H9 (cell line): ENCODE measurements at regions not wholly inside any gene's neighbourhood (a gene's known extent, or its start where the extent isn't known, plus 50 kb on each side); places are given as distances from the start of the nearest gene placed in this dataset.

ENCODE experiments used
- DNase-seq: peaks from one replicate; pipeline ENCODE4 v3.0.0-alpha.2; 2017
- H2AFZ ChIP-seq: one replicate; pipeline ENCODE4 v1.6.1; 2013; ENCODE audit warnings: mild to moderate bottlenecking, low read length, control low read depth, moderate library complexity
- H2AK5ac ChIP-seq: 2 replicates; pipeline ENCODE4 v1.6.1; 2013; ENCODE audit warnings: low read length, control low read depth, mixed read lengths; ENCODE audit not compliant: insufficient read length
- H2BK120ac ChIP-seq: one replicate; pipeline ENCODE4 v1.6.1; 2013; ENCODE audit warnings: low read depth, mild to moderate bottlenecking, low read length, control low read depth, inconsistent platforms; ENCODE audit not compliant: poor library complexity, severe bottlenecking
- H2BK12ac ChIP-seq: 2 replicates; pipeline ENCODE4 v1.6.1; 2013; ENCODE audit warnings: low read length, control low read depth, mixed read lengths, low read depth; ENCODE audit not compliant: insufficient read length
- H2BK15ac ChIP-seq: 2 replicates; pipeline ENCODE4 v1.6.1; 2013; ENCODE audit warnings: low read depth, low read length, control low read depth
- H2BK20ac ChIP-seq: one replicate; pipeline ENCODE4 v1.6.1; 2013; ENCODE audit warnings: low read depth, mild to moderate bottlenecking, low read length, control low read depth, inconsistent platforms; ENCODE audit not compliant: poor library complexity, severe bottlenecking
- H2BK5ac ChIP-seq: 2 replicates; pipeline ENCODE4 v1.6.1; 2013; ENCODE audit warnings: low read length, control low read depth, mixed read lengths; ENCODE audit not compliant: insufficient read length
- H3K14ac ChIP-seq: 2 replicates; pipeline ENCODE4 v1.6.1; 2013; ENCODE audit warnings: low read length, control low read depth; ENCODE audit not compliant: insufficient read depth
- H3K18ac ChIP-seq: 2 replicates; pipeline ENCODE4 v1.6.1; 2013; ENCODE audit warnings: low read depth, mild to moderate bottlenecking, mixed read lengths, low read length, control low read depth; ENCODE audit not compliant: insufficient read length
- H3K23ac ChIP-seq: 2 replicates; pipeline ENCODE4 v1.6.1; 2013; ENCODE audit warnings: low read length, control low read depth, mixed read lengths, low read depth; ENCODE audit not compliant: insufficient read length
- H3K23me2 ChIP-seq: 2 replicates; pipeline ENCODE4 v1.6.1; 2013; ENCODE audit warnings: low read depth, mild to moderate bottlenecking, mixed read lengths, low read length, control low read depth; ENCODE audit not compliant: insufficient read length, poor library complexity, severe bottlenecking
- H3K27ac ChIP-seq: 2 replicates; pipeline ENCODE4 v1.5.1; 2013; ENCODE audit warnings: low read length, control low read depth, mixed read lengths, low read depth; ENCODE audit not compliant: insufficient read length
- H3K27me3 ChIP-seq: 2 replicates; pipeline ENCODE4 v1.6.1; 2013; ENCODE audit warnings: low read length, control low read depth, inconsistent platforms; ENCODE audit not compliant: insufficient read depth
- H3K4ac ChIP-seq: 2 replicates; pipeline ENCODE4 v1.6.1; 2013; ENCODE audit warnings: low read depth, mild to moderate bottlenecking, control low read depth, inconsistent platforms, low read length, moderate library complexity
- H3K4me1 ChIP-seq: 2 replicates; pipeline ENCODE4 v1.6.1; 2013; ENCODE audit warnings: low read length, control low read depth, inconsistent platforms; ENCODE audit not compliant: insufficient read depth
- H3K4me2 ChIP-seq: 2 replicates; pipeline ENCODE4 v1.6.1; 2013; ENCODE audit warnings: low read length, control low read depth, mixed read lengths; ENCODE audit not compliant: insufficient read length, insufficient read depth
- H3K56ac ChIP-seq: 2 replicates; pipeline ENCODE4 v1.6.1; 2013; ENCODE audit warnings: low read depth, mild to moderate bottlenecking, mixed read lengths, low read length, control low read depth; ENCODE audit not compliant: insufficient read length
- H3K79me1 ChIP-seq: 2 replicates; pipeline ENCODE4 v1.6.1; 2013; ENCODE audit warnings: low read depth, mild to moderate bottlenecking, moderate library complexity, low read length, control low read depth, inconsistent platforms; ENCODE audit not compliant: insufficient read depth, poor library complexity, severe bottlenecking
- H3K79me2 ChIP-seq: 2 replicates; pipeline ENCODE4 v1.6.1; 2013; ENCODE audit warnings: low read length, control low read depth, inconsistent platforms; ENCODE audit not compliant: insufficient read depth
- H3K9ac ChIP-seq: 2 replicates; pipeline ENCODE4 v1.6.1; 2013; ENCODE audit warnings: low read length, control low read depth, mixed read lengths; ENCODE audit not compliant: insufficient read length; ENCODE audit errors: extremely low read depth
- H3K9me3 ChIP-seq: one replicate; pipeline ENCODE4 v1.6.1; 2013; ENCODE audit warnings: low read depth, low read length, inconsistent platforms; ENCODE audit not compliant: control insufficient read depth
- H3T11ph ChIP-seq: one replicate; pipeline ENCODE4 v1.6.1; 2013; ENCODE audit warnings: mild to moderate bottlenecking, low read length, control low read depth, inconsistent platforms
- H4K20me1 ChIP-seq: one replicate; pipeline ENCODE4 v1.6.1; 2013; ENCODE audit not compliant: control insufficient read depth, insufficient read length, insufficient read depth
- H4K5ac ChIP-seq: 2 replicates; pipeline ENCODE4 v1.6.1; 2013; ENCODE audit warnings: low read depth, mild to moderate bottlenecking, mixed read lengths, low read length, control low read depth; ENCODE audit not compliant: insufficient read length
- H4K8ac ChIP-seq: replicated peaks from 2 replicates; pipeline ENCODE4 v1.6.1; 2013; ENCODE audit warnings: low read length, control low read depth, mixed read lengths, low read depth; ENCODE audit not compliant: insufficient read length
- H4K91ac ChIP-seq: 2 replicates; pipeline ENCODE4 v1.6.1; 2013; ENCODE audit warnings: low read depth, mild to moderate bottlenecking, moderate library complexity, mixed read lengths, low read length, control low read depth; ENCODE audit not compliant: insufficient read length
- H3K27ac Mint-ChIP-seq, 3 experiments: 2 replicates in 2 of 3; 3 replicates in 1 of 3; pipeline ENCODE4 v1.8.0; 2020 to 2021; ENCODE audit warnings: mixed read lengths in 3 of 3, mild to moderate bottlenecking in 1 of 3, moderate library complexity in 1 of 3
- H3K27me3 Mint-ChIP-seq: 2 replicates; pipeline ENCODE4 v1.8.0; 2021; ENCODE audit warnings: low read depth, mild to moderate bottlenecking, moderate library complexity, mixed read lengths
- H3K36me3 Mint-ChIP-seq, 3 experiments: 2 replicates in 2 of 3; 3 replicates in 1 of 3; pipeline ENCODE4 v1.8.0; 2020 to 2021; ENCODE audit warnings: low read depth in 3 of 3, mixed read lengths in 3 of 3; ENCODE audit not compliant: insufficient read depth in 1 of 3
- H3K4me1 Mint-ChIP-seq, 2 experiments: 2 replicates each; pipeline ENCODE4 v1.8.0; 2020; ENCODE audit warnings: mixed read lengths in 2 of 2
- H3K4me3 Mint-ChIP-seq, 2 experiments: 2 replicates in 1 of 2; 3 replicates in 1 of 2; pipeline ENCODE4 v1.8.0; 2020 to 2021; ENCODE audit warnings: mild to moderate bottlenecking in 2 of 2, mixed read lengths in 2 of 2, moderate library complexity in 1 of 2
- H3K9me3 Mint-ChIP-seq, 2 experiments: 2 replicates in 1 of 2; 3 replicates in 1 of 2; pipeline ENCODE4 v1.8.0; 2020; ENCODE audit warnings: mild to moderate bottlenecking in 2 of 2, mixed read lengths in 2 of 2, moderate library complexity in 1 of 2
- CTCF ChIP-seq: fragments of 200-600 bp; sonication (generic); conservative IDR thresholded peaks from 3 replicates; pipeline ENCODE4 v1.8.0; 2021; ENCODE audit warnings: antibody characterized with exemption, mild to moderate bottlenecking
- WGBS: extraction: QIAGEN DNeasy Blood & Tissue Kit; methylation state at CpG from one replicate; pipeline ENCODE4 v1.1.7; 2013; ENCODE audit warnings: missing lambda C conversion rate, low lambda C conversion rate, mixed read lengths; ENCODE audit not compliant: insufficient read length; ENCODE audit errors: extremely low coverage; 5-methylcytosine and 5-hydroxymethylcytosine counted together

- no peak overlapping the region for H2BK15ac ChIP-seq
- H3K79me1 ChIP-seq = no peaks in the 10 kb centered on the region
- Mint-ChIP-seq H3K27me3 (peaks cover 10% of the 10 kb centered on the region), H3K4me1 (peaks cover 2 to 3% of the 10 kb centered on the region in 2 experiments; a peak in 2 of 4 replicates), H3K27ac (no peak overlapping the region; a peak in 1 of 7 replicates), H3K4me3 (no peak overlapping the region), H3K36me3 (no peaks in the 10 kb centered on the region), H3K9me3 (peaks cover 0 to 2% of the 10 kb centered on the region in 2 experiments; a peak in 2 of 5 replicates)
- H2BK20ac ChIP-seq = no peak overlapping the region
- H2AFZ ChIP-seq = no peak overlapping the region
- no peak overlapping the region for H3K4ac ChIP-seq
- H3K14ac ChIP-seq = no peak overlapping the region
- no peaks in the 10 kb centered on the region for H3K79me2 ChIP-seq
- H4K5ac ChIP-seq = no peak overlapping the region
- H2BK5ac ChIP-seq = no peak overlapping the region
- no peak for TF ChIP-seq CTCF
- no peak overlapping the region for H4K91ac ChIP-seq
- no peaks in the 10 kb centered on the region for H3K27me3 ChIP-seq
- no peak overlapping the region for H3T11ph ChIP-seq
- H4K8ac ChIP-seq = no peak overlapping the region
- no peak overlapping the region for H2BK120ac ChIP-seq
- no peaks in the 10 kb centered on the region for H3K9me3 ChIP-seq
- no peak overlapping the region for H3K56ac ChIP-seq
- H3K4me2 ChIP-seq = no peak overlapping the region
- H2AK5ac ChIP-seq = no peak overlapping the region
- H4K20me1 ChIP-seq = no peaks in the 10 kb centered on the region
- H3K27ac ChIP-seq = no peak overlapping the region
- no peak overlapping the region for H3K23ac ChIP-seq
- H3K4me1 ChIP-seq = no peaks in the 10 kb centered on the region
- no peak overlapping the region for H3K9ac ChIP-seq
- WGBS = no CpG with 5 or more reads among the region's 17 CpGs
- DNase-seq = no peak
- H3K18ac ChIP-seq = no peak overlapping the region
- no peaks in the 10 kb centered on the region for H3K23me2 ChIP-seq
- H2BK12ac ChIP-seq = no peak overlapping the region
Observed at GRCh38 chr2:240383099-240383758, 52.2 kb upstream of the GPC1 start.
